Stimulated activated CD4-positive, alpha-beta T cell treated with anti-CD3 and anti-CD28 coated beads, Interleukin-12 subunit alpha, Interleukin-12 subunit beta, amount 100 ng/mL, for 48 hours (primary cell): ENCODE measurements at regions not wholly inside any gene's neighbourhood (a gene's known extent, or its start where the extent isn't known, plus 50 kb on each side); places are given as distances from the start of the nearest gene placed in this dataset.
"Not testable (repeated sequence)": the region's sequence is repeated elsewhere in the genome, so short reads cannot be mapped to it uniquely, and the experiment has no call there.

Experiments
- DNase-seq, 3 donors: peaks; one replicate each; pipeline ENCODE4 v3.0.0-alpha.2; 2020; ENCODE audit warnings: low read depth in 2 of 3, low spot score in 1 of 3

- no peak for DNase-seq
Observed at GRCh38 chr13:83825676-83826075, 56.6 kb downstream of the SLITRK1 start.

GRCh38 chr13:83824560-83824959 lies 57.7 kb downstream of the SLITRK1 start:
- no peak for DNase-seq

GRCh38 chr13:83824120-83824519 lies 58.2 kb downstream of the SLITRK1 start:
- DNase-seq, result no peak

GRCh38 chr13:83819611-83820010 lies 62.7 kb downstream of the SLITRK1 start:
- no peak for DNase-seq

- DNase-seq, result no peak
Observed at GRCh38 chr13:83819156-83819555, 63.1 kb downstream of the SLITRK1 start.

GRCh38 chr13:83816081-83816480 lies 66.2 kb downstream of the SLITRK1 start:
- no peak for DNase-seq

GRCh38 chr13:83815598-83815997 lies 66.7 kb downstream of the SLITRK1 start:
- no peak for DNase-seq

GRCh38 chr13:83810136-83810535 lies 72.1 kb downstream of the SLITRK1 start:
- no peak for DNase-seq

- no peak for DNase-seq
Observed at GRCh38 chr13:83804356-83804962, 77.8 kb downstream of the SLITRK1 start.

GRCh38 chr13:83798731-83799130 lies 83.5 kb downstream of the SLITRK1 start:
- DNase-seq, result no peak

- no peak for DNase-seq
Observed at GRCh38 chr13:83796364-83796763, 85.9 kb downstream of the SLITRK1 start.

GRCh38 chr13:83794583-83794982 lies 87.7 kb downstream of the SLITRK1 start:
- DNase-seq, result no peak

- no peak for DNase-seq
Observed at GRCh38 chr13:83780227-83780626, 102.0 kb downstream of the SLITRK1 start.

- no peak for DNase-seq
Observed at GRCh38 chr13:83773961-83774360, 108.3 kb downstream of the SLITRK1 start.

- DNase-seq, result no peak
Observed at GRCh38 chr13:83765796-83766195, 116.5 kb downstream of the SLITRK1 start.

- DNase-seq, result no peak
Observed at GRCh38 chr13:83761631-83762030, 120.6 kb downstream of the SLITRK1 start.

GRCh38 chr13:83755210-83755609 lies 127.1 kb downstream of the SLITRK1 start:
- DNase-seq, result not testable (repeated sequence)

GRCh38 chr13:83753912-83754624 lies 128.2 kb downstream of the SLITRK1 start:
- no peak for DNase-seq

GRCh38 chr13:83752141-83752540 lies 130.1 kb downstream of the SLITRK1 start:
- DNase-seq, result no peak

- no peak for DNase-seq
Observed at GRCh38 chr13:83740622-83741021, 141.7 kb downstream of the SLITRK1 start.

GRCh38 chr13:83738407-83738806 lies 143.9 kb downstream of the SLITRK1 start:
- no peak for DNase-seq

GRCh38 chr13:83733293-83733692 lies 149.0 kb downstream of the SLITRK1 start:
- no peak for DNase-seq

- DNase-seq, result no peak
Observed at GRCh38 chr13:83732755-83733154, 149.5 kb downstream of the SLITRK1 start.
